ENCODE measurements at regions not wholly inside any gene's neighbourhood (a gene's known extent, or its start where the extent isn't known, plus 50 kb on each side); places are given as distances from the start of the nearest gene placed in this dataset.

- TF ChIP-seq, protein P1, sequence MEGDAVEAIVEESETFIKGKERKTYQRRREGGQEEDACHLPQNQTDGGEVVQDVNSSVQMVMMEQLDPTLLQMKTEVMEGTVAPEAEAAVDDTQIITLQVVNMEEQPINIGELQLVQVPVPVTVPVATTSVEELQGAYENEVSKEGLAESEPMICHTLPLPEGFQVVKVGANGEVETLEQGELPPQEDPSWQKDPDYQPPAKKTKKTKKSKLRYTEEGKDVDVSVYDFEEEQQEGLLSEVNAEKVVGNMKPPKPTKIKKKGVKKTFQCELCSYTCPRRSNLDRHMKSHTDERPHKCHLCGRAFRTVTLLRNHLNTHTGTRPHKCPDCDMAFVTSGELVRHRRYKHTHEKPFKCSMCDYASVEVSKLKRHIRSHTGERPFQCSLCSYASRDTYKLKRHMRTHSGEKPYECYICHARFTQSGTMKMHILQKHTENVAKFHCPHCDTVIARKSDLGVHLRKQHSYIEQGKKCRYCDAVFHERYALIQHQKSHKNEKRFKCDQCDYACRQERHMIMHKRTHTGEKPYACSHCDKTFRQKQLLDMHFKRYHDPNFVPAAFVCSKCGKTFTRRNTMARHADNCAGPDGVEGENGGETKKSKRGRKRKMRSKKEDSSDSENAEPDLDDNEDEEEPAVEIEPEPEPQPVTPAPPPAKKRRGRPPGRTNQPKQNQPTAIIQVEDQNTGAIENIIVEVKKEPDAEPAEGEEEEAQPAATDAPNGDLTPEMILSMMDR (IDR thresholded peaks at IDR 0.05): no peak
- TF ChIP-seq POLR2A (IDR thresholded peaks at IDR 0.05): no peak
- TF ChIP-seq POLR2AphosphoS5 (IDR thresholded peaks at IDR 0.05): no peak
- TF ChIP-seq EP300 (IDR thresholded peaks at IDR 0.05): no peak
Measured at GRCh38 chr18:5075297-5075696, 121.8 kb downstream of the AKAIN1 start.

Measured in suprapubic skin (tissue), 4 donors.